Choroid plexus epithelial cell (primary cell): ENCODE measurements at regions not wholly inside any gene's neighbourhood (a gene's known extent, or its start where the extent isn't known, plus 50 kb on each side); places are given as distances from the start of the nearest gene placed in this dataset.

ENCODE experiments used
- DNase-seq: peaks from one replicate; pipeline ENCODE4 v3.0.0-alpha.2; 2010; ENCODE audit warnings: low read depth
- H3K4me3 ChIP-seq: 2 replicates; pipeline ENCODE4 v1.5.1; 2011; ENCODE audit warnings: low read depth, mild to moderate bottlenecking, control low read depth, low read length, moderate library complexity
- TF ChIP-seq, protein P1 (sequence below): conservative IDR thresholded peaks from 2 replicates; pipeline ENCODE4 v1.5.1; 2011; ENCODE audit warnings: low read depth, mild to moderate bottlenecking, control low read depth, inconsistent platforms, low read length, moderate library complexity

DNA sequence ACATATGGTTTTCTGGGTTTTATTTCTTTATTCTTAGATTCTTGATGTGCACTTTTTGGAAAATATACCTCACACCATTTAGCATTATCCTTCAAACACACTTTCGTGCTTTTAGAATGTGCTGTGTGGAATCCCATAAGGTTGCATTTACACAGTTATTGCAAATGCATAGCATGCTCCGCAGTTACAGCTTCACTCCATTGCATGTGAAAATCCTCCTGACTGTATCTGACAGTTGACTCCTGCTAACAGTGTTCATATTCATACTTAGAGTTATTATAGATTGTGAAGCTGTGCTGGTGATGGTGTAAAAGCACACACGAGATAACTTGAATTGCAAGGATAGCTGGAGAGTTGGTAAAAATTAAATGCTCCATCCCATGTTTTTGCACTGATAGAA lies 811.5 kb upstream of the TENM3 start:
- H3K4me3 ChIP-seq = no peak overlapping the region
- DNase-seq = no peak
- TF ChIP-seq, protein P1, sequence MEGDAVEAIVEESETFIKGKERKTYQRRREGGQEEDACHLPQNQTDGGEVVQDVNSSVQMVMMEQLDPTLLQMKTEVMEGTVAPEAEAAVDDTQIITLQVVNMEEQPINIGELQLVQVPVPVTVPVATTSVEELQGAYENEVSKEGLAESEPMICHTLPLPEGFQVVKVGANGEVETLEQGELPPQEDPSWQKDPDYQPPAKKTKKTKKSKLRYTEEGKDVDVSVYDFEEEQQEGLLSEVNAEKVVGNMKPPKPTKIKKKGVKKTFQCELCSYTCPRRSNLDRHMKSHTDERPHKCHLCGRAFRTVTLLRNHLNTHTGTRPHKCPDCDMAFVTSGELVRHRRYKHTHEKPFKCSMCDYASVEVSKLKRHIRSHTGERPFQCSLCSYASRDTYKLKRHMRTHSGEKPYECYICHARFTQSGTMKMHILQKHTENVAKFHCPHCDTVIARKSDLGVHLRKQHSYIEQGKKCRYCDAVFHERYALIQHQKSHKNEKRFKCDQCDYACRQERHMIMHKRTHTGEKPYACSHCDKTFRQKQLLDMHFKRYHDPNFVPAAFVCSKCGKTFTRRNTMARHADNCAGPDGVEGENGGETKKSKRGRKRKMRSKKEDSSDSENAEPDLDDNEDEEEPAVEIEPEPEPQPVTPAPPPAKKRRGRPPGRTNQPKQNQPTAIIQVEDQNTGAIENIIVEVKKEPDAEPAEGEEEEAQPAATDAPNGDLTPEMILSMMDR = no peak

- no peak overlapping the region for H3K4me3 ChIP-seq
- TF ChIP-seq, protein P1 = no peak
- DNase-seq = no peak
Measured at GRCh38 chr4:181432335-181432734, 810.9 kb upstream of the TENM3 start.

- TF ChIP-seq, protein P1 = no peak
- no peak overlapping the region for H3K4me3 ChIP-seq
- DNase-seq = no peak
Measured at GRCh38 chr4:181437895-181438294, 805.3 kb upstream of the TENM3 start.

- H3K4me3 ChIP-seq = no peak overlapping the region
- TF ChIP-seq, protein P1 = no peak
- DNase-seq = no peak
Measured at GRCh38 chr4:181438641-181439040, 804.6 kb upstream of the TENM3 start.

GRCh38 chr4:181443021-181443420 lies 800.2 kb upstream of the TENM3 start:
- no peak for DNase-seq
- H3K4me3 ChIP-seq = no peak overlapping the region
- TF ChIP-seq, protein P1 = no peak

DNA sequence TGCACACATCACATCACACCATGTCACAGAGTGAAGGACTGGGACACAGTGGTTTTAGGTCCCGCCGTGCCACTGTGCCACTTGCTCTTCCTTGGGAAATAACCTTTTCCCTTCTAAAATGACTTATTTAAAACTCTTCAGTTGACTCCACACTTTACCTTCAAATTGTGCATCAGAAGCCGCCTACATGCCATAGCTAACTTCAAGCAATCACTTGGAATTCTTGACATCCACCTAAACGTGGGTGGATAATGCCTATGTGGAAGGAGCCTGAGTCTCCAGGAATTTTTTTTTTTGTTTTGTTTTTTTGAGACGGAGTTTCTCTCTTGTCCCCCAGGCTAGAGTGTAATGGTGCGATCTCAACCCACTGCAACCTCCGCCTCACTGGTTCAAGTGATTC lies 777.4 kb upstream of the TENM3 start:
- TF ChIP-seq, protein P1 = no peak
- no peak for DNase-seq
- no peak overlapping the region for H3K4me3 ChIP-seq

DNA sequence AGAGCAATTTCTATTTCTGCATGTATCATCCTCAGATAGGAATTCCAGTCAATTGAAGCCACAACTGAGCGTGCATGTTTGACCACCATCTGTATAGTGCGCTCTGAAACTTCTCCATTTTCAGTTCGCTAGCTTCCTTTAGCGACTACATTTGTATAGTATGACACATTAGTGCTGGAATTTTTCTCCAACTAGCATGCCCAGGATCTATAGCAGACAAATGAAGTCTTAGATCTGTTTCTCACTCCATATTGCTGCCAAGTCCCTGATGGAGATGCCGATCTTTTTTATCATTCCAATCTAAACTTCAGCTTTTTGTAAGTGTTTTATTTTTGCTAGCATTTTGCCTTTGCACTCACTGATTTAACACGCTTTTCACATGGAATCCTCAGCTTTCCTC lies 774.8 kb upstream of the TENM3 start:
- no peak overlapping the region for H3K4me3 ChIP-seq
- no peak for DNase-seq
- TF ChIP-seq, protein P1 = no peak
